HG03521 (cell line): ENCODE measurements at regions not wholly inside any gene's neighbourhood (a gene's known extent, or its start where the extent isn't known, plus 50 kb on each side); places are given as distances from the start of the nearest gene placed in this dataset.
A peak's percentile ranks its signal among the peaks of the same experiment; 100 is the strongest.

Experiments used
- ATAC-seq: cut with Tn5 transposase; IDR thresholded peaks from one replicate; pipeline ENCODE4 v1.9.1; 2021; ENCODE audit warnings: mild to moderate bottlenecking, moderate library complexity; ENCODE audit not compliant: unreplicated experiment

DNA sequence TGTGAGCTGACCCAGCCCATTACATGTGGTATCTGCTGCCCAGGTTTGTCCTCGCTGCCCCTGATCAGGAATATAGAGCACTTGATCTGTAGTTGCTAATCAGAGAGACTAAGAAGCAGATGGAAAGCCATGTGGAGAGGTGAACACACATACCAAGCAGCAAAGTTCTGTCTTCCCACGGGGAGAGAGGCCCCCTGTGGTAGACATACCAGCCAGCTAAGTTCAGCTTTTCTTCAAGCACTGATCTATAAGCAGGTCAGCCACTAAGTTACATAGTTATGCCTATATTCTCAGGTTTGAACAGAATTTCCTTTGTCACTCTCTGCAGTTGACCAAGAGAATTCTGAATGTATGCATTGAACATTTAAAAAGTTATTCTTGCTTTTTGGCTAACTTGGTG is 76.4 kb downstream of the DDX3Y start:
- ATAC-seq = no peak

DNA sequence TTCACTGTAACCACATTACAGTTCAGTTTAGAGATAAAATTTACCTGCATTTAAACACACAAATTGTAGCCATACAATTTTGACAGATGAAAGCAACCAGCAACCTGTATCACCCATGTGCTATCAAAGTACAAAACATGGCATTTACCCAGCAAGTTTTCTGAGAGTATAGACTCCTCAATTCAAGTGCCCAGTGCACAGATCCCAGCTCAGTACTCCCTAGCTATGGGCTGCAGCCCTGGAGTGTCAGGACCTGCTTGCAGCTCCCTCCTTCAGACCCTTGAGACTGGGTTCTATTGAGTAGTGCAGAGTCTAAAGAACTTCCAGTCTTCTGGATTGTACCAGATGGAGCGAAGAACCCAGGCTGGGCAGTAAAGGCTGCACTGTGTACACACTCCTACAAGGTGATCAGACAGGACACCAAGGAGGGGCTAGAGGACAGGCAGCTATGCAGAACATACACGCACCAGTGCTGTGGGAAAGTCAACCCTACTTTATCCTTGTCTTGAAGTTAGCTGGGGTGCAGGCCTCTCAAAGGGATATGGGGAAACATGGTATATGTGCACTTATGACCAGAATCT is 77.7 kb downstream of the DDX3Y start:
- ATAC-seq = no peak

DNA sequence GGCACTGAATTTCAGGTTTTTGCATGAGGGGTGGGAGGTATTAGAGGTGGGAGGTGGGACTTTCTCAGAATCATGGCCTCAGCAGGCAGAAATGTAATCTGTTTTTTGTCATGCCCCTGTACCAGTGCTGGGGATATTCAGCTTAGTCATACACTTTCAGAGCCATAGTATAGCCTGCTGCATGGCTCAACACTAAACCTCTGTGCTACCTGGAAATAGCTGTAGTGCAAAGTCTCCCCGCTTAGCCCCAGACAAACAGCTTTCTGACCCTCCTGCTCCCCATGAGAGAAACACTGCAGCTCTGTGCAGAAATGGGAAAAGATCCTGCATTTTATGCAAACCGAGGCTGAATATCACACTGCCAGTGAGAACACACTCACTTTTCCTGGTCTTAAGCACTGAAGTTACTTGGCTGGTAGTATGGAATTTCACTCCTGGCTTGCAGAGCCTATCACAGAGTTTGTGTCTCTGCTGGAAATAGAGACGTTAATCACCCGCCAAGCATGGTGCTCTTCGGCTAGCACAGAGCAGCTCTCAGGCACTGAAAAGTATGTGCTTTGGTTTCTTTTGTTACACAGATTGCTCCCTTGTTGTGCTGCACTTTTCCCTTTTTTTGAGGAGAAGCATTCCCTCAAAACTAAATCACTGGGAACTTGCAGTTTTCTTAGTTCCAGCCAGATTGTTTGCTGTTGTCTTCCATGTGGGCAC is 80.1 kb downstream of the DDX3Y start:
- no peak for ATAC-seq

DNA sequence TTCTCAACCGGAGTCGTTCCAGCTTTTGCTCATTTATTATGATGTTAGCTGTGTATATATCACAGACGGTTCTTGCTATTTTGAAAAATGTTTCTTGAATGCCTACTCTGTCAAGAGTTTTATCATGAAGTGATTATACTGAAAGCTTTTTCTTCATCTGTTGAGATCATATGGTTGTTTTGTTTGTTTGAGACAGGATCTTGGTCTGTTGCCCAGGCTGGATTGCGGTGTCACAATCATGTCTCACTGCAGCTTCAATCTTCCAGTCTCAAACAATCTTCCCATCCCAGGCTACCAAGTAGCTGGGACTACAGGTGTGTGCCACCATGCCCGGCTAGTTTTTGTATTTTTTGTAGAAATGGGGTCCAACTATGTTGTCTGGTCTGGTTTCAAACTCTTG is 112.8 kb downstream of the DDX3Y start:
- no peak for ATAC-seq

DNA sequence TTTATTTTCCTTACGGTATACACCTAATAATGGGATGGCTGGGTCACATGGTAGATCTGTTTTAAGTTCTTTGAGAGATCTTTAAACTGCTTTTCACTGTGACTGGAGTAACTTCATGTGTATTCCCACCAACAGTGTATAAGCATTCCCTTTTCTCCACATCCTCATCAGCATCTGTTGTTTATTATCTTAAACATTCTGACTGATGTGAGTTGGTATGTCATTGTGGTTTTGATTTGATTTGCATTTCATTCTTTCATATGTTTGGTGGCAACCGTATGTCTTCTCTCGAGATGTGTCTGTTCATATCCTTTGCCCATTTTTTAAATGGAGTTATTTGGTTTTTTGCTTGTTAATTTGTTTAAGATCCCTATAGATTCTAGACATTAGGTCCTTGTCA is 114.8 kb downstream of the DDX3Y start:
- ATAC-seq = no peak

DNA sequence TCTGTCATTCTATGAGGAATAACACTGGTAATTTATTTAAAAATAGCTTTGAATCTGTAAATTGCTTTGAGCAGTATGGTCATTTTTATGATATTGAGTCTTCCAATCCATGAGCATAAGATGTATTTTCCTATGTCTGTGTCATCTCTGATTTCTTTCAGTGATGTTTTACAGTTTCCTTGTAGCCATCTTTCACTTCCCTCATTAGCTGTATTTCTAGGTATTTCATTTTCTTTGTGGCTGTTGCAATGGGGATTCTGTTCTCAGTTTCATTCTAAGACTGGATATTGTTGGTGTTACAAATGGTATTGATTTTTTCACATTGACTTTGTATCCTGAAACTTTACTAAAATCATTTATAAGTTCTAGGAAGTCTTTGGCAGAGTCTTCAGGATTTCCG is 116.2 kb downstream of the DDX3Y start:
- no peak for ATAC-seq

DNA sequence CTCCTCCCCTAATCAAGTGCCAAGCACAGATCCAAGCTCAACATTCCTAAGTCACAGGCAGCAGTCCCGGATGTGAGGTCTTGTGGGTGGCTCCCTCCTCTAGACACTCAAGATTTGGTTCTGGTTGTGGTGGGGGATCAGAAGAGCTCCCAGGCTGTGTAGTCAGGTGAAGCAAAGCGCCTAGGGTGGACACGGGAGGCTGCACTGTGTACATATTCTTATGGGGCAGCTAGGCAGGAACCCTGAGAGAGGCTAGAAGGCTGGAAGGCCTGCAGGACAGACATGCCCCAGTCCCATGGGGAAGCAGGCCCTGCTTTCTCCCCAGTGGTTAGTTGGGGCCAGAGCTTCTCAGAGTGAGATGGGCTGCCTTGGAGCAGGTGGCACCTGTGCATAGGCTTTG is 118.9 kb downstream of the DDX3Y start:
- no peak for ATAC-seq

DNA sequence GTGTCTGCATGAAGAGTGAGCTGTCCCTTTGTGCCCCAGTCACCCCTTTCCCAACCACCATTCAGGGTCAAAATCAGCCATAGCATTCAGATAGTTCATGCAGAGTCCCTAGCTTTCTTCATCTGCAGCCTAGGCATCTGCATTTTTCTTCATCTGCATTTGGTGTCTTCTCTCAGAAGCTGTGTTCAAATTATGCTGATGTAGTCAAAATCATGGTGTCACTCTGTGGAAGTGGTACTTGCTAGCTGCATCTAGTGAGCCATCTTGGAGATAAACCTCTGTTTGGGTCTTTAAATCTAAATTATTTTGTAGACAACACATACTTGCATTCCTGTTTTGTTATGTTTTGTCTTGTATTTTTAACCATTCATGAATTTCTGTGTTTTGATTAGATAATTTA is 119.8 kb downstream of the DDX3Y start:
- no peak for ATAC-seq

DNA sequence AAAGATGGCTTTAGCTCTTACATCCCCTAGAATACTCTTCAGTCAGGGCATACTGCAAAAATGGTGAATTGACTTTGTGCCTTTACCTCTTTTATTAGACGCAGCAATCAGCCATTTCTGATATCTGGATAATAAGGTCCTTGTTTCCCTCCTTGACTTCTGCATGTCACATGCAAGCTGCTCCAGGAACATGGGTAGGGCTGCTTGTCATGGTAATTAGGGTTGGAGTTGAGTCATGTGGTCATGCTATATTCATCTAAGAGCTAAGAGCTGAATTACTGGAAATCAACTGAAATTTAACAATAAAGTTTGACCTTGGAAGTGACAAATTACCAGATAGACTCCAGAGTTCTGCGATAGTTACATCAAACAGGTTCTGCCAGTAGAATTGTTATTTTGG is 122.2 kb downstream of the DDX3Y start:
- ATAC-seq = no peak

DNA sequence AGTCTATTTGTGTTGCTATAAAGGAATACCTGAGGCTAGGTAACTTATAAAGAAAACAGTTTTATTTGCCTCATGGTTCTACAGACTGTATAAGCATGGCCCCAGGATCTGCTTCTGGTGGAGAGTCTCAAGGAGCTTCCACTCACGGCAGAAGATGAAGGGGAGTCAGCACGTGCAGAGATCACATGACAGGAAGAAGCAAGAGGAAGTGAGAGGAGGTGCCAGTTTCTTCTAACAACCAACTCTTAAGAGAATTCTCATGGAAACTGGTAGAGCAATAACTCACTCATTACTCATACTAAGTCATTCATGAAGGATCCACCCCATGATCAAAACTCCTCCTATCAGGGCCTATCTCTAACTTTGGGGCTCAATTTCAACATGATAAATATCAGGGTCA is 135.6 kb downstream of the DDX3Y start:
- no peak for ATAC-seq

DNA sequence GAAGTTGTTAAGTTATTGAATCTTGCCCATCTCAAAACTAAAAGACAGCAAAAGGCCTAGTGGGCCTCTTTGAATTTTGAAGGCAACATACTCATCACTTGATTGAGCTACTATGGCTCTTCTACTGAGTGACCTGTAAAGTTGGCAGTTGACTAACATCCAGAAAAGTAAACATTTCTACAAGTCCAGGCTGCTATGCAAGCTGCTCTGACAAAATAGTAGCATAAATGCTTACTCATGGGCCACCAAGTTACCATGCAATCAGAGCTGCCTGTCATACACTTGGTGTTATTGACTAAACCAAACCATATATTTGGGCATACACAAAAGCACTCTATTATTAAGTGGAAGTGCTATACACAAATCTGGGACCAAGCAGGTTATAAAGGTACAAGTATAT is 148.8 kb downstream of the DDX3Y start:
- ATAC-seq = no peak

DNA sequence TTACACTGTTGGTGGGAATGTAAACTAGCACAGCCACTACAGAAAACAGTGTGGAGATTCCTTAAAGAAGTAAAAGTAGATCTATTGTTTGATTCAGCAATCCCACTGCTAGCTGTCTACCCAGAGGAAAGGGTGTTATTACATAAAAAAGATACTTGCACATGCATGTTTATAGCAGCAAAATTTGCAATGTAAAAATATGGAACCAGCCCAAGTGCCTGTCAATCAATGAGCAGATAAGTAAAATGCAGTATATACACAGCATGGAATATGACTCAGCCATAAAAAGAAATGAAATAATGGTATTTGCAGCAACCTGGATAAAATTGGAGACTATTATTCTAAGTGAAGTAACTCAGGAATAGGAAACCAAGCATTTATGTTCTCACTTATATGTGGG is 161.7 kb downstream of the DDX3Y start:
- ATAC-seq = no peak

DNA sequence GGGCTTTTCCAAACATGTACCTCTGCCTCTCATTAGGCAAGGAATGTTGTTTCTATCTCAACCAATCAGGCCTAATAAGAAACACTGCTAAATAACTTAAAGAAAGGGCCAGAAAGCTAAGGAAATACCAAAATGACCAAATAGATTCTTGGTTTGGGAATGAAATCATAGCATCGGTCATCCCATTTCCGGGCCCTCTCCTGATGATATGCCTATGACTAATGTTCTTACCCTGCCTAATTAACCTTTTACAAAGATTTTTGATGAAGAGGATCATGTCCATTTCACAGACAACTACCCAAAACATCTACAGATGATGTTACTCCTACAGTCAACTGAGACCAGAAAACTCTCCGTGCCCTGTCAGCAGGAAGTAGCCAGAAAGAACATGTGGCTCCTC is 164.0 kb downstream of the DDX3Y start:
- ATAC-seq = no peak

DNA sequence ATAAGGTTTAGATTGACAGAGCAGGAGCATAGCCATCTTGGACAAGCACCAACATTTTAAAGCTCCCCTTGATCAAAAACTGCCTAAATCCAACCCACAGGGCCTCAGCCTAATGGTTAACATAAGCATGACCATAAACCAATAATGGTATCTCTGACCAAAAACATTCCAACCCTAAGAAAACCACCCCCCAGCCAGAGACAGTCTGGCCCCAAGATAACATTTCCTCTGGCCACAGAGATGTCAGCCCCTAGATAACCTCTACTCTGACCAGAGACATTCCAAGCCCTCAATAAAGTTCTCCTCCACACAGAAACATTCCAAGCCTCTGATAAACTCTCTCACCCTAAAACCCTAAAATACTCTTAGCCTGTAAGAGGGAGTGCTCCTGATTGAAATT is 164.4 kb downstream of the DDX3Y start:
- no peak for ATAC-seq

DNA sequence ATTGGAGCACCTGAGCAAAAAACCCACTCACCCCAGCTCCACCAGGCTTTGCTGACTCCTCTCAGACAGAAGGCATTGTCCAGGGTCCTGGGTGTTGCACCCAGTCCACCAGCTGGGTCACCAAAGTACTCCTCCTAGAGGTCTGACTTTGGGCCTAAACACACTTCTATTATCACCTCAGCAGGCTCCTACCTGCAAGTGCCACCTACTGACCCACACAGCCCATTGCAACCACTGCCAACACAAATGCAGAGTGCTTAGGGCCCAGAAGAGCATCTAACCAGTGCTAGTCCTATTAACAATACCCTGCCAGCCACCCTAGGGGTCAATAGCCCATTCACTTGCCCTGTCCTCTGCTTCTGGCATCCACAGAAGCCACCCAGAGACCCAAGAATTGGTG is 178.1 kb downstream of the DDX3Y start:
- no peak for ATAC-seq

DNA sequence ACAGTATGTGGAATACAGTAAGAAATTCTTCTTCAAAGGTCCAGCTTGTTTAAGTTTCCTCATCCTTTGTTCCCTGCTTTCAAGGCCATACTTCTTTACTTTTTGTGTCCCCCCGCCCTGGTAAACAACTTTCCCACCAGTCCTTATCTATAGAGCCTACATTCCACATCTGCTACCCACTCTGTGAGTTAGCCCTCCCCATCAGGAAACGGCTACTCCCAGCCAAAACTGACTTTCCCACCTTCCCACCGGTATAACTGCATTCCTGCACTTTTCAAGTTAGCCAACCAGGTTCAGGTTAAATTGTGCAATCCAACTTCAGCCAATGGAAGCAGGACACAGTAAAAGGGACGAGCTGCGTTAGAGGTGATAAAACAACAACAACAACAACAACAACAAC is 186.9 kb downstream of the DDX3Y start:
- ATAC-seq = no peak

DNA sequence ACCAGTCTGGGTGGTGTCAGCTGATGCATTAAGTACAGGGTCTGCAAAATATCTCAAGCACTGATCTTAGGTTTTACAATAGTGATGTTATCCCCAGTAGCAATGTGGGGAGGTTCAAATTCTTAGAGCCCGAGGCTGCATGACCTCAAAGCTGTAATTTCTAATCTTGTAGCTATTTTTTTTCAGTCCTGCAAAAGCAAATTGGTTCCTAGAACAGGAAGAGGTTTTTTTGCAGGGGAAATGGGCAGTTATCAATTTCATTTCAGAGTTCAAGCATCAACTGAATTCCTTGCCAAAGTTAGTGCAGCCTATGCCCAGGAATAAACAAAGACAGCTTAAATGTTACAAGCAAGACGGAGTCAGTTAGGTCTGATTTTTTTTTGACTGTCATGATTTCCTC is 188.3 kb downstream of the DDX3Y start:
- no peak for ATAC-seq

DNA sequence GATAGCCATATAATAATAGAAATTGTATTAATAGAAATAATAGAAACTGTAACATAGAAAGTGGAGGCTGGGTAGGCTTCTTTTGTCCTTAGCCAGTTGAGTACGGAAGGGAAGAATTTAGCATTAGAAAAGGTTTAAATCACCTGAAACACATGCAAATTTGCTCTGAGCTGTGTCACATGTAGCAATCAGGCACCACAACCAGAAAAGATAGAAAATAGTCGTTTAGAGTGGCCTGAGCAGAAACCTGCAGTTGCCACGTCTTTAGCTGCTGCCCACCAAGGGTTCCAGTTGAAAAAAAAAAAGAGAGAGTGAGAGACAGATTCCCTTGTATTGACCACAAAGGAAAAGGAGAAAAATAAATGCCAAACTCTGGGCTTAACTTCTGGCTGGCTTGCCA is 188.8 kb downstream of the DDX3Y start:
- ATAC-seq = no peak

DNA sequence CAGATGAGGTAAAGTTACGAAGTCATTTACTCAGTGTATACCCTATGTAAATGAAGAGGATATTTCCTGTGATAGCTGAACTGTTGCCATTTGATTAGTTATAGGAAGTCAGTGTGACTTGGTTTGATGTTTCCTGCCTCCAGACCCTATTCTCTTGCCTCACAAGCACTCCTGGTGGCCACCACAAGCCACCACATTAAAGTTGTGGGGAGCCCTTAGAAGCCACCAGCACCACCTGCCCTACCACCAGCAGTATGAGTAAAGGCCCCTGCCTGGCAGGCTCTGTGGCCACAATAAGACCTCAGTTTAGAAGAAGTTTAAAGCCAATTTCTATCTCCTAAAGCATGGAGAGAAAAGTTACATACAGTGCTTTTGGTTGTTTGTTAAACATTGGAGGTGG is 189.7 kb downstream of the DDX3Y start:
- ATAC-seq = no peak

DNA sequence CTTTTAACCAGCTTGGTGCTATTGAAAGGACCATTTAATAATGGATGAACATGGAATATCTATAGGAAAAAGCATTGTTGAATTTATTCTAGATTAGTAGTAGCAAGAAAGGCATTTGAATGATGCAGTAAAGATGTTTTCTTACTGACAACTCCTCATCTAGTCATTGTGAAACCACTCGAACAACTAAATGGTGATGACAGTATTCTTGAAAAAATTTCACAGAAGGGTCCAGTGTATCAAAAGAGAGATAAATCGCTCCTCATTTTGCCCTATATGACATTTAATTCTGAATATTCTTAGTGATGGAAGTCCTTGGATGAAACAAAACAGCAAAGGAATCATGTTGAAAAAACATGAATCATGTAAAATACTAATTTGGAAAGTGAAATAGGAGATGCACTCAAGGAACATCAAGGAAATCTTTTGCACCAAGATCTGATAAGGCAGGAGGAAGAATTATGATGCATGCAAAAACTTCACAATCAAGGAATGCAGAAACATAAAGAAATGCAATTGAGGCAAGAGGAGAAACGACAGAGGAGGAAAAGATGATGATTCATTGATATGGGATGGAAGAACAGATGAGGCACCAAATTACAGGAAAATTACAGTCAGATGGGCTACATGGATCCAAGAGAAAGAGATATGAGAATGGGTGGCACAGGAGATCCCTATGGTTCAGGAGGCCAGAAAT is 190.4 kb downstream of the DDX3Y start:
- ATAC-seq = no peak

DNA sequence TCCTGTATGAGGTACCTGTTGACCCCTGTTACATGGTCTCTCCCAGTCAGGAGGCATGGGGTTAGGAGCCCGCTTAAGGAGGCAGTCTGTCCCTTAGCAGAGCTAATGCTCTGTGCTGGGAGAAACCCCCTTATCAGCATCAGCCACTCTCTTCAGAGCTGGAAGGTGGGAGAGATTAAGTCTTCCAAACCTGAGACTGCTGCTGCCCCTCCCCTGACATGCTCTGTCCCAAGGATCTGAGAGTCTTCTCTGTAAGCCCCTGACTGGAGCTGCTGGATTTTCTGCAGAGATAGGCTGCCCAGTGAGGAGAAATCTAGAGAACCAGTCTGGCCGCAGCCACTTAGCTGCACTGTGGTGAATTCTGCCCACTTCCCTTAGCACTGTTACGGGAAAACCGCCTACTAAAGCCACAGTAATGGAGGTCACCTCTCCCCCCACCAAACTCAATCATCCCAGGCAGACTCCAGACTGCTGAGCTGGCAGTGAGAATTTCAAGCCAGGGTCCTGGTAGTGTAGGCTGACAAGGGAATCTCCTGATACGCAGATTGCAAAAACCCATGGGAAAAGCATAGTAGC is 222.3 kb downstream of the DDX3Y start:
- ATAC-seq = peak; percentile 65

DNA sequence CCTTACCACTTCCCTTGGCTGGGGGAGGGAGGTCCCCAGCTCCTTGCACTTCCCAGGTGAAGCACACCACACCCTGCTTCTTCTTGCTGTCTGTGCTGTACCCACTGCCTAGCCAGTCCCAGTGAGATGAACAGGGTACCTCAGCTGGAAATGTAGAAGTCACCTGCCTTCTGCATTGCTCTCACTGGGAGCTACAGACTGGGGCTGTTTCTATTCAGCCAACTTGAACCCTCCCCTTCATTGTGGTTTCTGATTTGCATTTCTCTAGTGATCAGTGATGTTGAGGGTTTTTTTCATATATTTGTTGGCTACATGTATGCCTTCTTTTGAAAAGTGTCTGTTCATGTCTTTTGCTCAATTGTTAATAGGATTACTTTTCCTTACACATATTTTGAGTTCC is 222.8 kb downstream of the DDX3Y start:
- ATAC-seq = peak; percentile 83
